ENCODE measurements at regions not wholly inside any gene's neighbourhood (a gene's known extent, or its start where the extent isn't known, plus 50 kb on each side); places are given as distances from the start of the nearest gene placed in this dataset.

DNA sequence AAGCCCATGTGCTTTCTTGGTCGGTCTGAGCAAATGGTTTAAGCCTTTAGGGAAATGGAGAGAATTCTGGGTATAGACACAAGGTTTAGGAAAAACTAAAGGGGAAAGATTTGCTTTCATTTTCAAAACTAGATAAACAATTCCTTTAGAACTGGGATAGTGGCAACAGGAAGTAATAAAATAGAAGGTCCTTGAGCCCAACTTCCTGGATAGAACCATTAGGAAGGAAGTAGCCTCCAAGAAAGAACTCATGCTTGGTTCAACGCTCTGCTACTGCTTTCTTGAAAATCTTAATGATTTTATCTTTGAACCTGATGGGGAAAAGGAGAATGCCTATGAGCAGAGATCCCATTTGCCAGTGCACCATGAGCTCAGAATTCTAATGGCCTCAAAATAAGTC lies 147.0 kb upstream of the THRB start:
- no peak for DNase-seq (ENCODE audit: low spot score)

DNA sequence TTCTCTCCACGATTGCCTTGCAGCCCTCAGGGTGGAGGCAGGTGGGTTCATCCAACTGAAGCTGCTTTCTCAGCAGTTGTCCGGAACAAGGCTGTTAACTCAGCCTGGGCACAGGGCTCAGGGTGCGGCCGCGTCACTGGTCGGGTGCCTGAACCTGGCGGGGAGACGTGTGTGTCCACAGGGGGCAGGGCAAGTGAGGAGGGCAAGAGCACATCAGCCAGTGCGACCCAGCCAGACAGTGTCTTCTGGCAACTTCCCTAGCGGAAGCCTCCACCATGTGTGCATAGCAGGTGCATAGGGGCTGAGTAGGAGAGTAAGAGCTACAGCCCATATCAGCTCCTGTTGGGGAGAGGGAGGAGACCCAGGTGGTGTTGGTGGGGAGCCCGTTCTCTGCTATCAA lies 150.4 kb upstream of the THRB start:
- DNase-seq (ENCODE audit: low spot score), result no peak

DNA sequence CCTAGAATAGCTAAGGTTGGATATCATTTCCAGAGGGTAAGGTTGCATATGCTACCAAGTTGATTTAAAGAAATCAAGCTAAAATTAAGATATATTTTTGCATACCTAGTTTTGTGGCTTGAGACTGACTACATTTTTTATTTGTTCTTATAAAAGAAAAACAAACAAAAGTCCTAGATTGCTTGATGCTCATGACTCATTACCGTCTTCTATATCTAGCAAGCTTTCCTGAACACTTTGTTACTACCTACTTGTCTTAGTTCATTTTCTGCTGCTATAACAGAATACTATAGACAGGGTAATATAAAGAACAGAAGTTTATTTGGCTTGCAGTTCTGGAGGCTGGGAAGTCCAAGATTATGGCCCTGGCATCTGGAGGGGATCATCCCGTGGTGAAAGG lies 152.1 kb upstream of the THRB start:
- no peak for DNase-seq (ENCODE audit: low spot score)

DNA sequence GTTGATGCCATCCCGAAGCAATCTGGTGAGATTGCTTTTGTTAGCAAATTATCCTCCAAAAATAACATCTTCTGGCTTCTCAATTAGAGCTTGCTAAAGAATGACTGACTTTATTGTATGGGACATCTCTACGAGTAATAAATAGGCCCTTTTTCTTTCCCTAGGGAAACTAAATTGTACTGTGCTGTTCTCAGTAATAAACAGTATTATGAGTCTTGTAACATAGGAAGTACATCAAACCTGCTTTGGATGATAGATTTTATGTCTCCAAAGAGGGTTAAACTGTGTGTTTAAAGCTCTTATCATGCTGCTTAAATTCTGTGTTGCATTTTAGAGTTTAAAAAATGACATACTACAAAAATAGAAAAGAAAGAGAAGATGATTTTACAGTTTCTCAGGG lies 153.4 kb upstream of the THRB start:
- no peak for DNase-seq (ENCODE audit: low spot score)

DNA sequence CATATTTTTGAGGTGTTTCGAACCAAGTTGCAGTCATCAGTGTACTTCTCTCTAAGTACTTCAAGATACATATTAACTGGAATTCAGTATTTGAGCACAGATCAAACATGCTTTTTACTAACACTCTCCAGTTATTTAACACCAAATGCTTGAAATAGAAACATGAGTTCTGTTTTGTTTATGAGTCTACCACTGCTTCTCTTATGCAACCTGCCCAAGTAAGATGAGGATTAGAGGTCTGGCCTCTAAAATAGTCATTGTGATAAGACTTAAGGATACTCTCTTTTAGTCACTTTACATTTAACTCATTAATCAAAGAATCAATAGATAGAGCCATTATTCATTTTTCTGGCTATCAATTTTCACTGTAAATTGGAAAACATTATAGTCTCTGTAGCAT lies 156.2 kb upstream of the THRB start:
- DNase-seq (ENCODE audit: low spot score), result no peak

DNA sequence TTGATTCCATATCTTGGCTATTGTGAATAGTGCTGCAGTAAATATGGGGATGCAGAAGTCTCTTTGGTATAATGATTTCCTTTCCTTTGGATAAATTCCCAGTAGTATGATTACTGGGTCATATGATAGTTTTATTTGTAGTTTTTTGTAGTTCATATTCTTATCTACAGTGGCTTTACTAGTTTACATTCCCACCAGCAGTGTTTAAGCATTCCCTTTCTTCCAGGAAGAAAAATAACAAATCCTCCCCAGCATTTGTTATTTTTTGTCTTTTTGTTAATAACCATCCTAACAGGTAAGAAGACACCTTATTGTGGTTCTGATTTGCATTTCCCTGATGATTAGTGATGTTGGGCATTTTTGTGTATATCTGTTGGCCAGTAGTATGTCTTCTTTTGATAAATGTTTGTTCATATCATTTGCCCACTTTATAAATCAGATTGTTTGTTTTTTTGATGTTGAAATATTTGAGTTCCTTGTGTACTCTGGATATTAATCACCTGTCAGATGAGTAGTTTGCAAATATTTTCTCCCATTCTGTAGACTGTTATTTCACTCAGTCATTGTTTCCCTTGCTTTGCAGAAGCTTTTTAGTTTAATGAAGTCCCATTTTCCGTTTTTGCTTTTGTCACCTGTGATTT lies 163.3 kb upstream of the THRB start:
- DNase-seq (ENCODE audit: low spot score), result no peak

DNA sequence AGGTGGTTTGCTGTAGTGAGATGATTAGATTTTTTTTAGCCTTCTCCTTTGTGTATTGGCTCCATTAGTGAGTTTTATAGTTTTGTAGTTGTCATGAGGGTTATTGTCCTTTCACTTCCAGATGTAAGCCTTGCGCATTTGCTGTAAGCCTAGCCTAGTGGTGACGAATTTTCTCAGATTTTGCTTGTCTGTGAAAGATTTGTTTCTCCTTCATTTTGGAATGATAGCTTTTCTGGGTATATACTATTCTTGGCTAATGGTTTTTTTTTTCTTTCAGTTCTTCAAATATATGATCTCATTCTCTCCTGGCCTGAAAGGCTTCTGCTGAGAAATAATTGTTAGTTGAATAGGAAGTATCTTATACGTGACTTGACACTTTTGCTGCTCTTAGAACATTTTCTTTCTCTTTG lies 166.5 kb upstream of the THRB start:
- DNase-seq (ENCODE audit: low spot score), result no peak

DNA sequence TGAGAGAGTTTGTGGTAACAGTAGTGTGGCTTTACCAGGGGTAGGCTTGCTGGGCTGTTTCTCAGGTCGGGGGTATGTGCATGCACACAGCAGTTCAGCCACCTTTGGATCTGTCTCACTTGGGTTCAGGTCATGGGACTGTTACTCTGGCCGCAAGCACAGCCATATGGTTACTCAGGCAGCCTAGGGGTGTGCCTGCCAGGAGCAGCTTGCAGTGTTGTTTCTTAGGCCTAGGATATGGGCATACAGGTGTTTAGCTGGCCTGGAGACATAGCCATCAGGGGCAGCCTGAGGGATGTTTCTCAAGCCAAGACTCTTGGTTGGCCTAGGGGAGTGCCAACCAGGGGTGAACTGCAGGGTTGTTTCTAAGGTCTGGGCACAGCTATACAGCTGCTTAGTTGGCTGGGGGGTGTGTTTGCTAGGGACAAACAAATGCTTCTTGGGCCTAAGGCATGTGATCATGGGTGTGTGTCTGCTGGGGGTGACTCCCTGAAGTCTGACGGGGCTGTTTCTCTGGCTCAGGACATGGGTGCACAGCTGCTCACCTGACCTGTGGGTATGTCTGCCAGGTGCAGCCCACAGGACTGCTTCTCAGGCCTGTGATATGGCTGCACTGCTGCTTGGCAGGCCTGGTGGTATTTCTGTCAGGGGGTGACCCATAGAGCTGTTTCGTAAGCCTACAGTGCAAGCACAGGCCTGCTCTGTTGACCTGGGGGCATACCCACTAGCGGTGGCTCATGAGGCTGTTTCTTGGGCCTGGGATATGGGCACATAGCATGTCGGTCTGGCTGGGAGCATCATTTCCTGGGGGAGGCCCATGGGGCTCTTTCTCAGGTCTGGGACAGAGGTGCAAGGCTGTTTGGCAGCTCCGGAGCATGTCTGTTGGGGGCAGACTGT lies 168.0 kb upstream of the THRB start:
- no peak for DNase-seq (ENCODE audit: low spot score)

DNA sequence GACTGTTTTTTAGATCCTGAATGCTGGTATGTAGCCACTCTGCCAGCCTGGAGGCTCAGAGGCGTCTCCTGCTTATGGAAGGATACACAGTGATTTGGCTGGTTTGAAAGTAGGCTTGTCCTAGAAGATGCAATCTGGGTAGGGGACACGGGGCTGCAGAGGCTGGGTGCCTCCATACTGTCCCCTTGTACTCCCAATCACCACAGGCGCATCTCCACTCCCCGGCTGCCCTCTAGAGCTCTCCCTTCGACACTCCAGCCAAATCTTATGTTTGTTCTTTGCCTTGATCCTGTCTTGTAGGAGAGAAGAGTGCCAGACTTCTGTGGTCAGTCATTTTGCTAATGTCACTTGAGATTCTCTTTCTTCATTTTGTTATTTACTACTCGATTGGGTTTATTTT lies 168.8 kb upstream of the THRB start:
- DNase-seq (ENCODE audit: low spot score), result no peak

DNA sequence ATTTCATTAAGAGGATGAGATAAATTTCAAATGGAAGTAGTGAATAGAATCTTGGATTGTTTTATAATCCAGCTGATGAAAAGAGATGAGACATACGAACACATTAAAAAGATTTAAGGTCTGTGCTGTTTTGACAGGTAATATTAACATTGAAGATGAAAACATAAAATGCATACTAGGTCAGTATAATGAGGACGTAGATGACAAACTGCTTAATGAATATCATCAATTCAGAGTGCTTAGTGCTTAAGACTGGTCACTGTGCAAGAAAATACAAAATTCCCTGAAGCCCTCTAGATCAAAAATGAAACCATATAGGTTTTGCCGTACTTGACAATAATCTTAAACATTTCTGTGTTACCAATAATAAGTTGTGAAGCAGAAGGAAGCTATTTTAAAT lies 173.4 kb upstream of the THRB start:
- DNase-seq (ENCODE audit: low spot score), result no peak

DNA sequence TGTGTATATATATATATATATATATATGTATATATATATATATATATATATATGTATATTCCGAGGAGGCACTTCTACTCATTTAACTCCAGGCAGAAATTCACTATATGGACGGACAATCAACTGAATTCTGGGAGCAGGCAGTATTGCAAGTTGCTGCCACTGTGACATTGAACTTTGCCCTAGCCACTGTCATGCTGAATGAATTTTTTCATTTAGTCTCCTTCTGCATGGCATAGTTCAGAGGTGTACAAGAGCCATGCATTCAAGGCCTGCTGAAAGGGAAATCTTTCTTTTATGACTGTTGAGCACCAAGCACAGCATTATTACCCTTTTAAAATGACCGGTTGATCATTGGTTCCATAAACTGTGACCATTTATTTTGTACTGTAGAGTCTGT lies 176.2 kb upstream of the THRB start:
- no peak for DNase-seq (ENCODE audit: low spot score)

DNA sequence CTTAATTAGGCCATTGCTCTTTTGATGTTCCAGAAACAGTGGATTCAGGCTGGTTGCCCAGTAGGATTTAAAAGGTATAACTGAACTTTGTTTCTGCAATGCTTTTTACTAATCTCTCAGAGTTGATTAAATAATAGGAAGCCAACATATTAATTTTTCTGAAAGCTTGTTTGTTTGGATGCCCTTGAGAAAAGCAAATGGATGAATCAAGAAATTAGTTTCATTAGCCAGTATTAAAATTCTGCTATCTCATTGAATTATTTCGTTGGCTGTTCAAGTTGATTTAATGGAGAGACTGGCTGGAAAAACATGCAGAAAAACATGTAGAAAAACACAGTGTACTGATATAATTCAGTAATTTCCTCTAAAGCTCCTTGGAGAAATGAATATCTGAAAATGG lies 178.9 kb upstream of the THRB start:
- no peak for DNase-seq (ENCODE audit: low spot score)

DNA sequence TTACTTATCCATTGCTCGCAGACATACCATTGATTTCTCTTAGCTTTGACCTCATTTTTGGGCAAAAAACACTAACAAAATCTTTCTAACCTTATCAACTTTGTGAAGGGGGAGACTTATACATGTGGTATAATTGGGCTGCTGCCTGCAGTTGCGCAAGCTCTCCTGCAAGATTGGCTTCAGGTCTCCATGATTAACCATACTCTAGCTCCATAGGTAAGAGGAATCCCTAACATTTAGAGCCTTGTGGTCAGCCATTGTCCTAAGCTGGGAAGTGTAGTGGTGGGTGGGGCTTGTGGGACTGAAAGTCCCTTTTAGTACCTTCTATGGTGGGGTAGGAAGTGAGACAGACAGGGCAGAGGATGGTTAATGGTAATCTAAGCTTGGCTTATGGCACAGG lies 179.6 kb upstream of the THRB start:
- DNase-seq (ENCODE audit: low spot score), result no peak

DNA sequence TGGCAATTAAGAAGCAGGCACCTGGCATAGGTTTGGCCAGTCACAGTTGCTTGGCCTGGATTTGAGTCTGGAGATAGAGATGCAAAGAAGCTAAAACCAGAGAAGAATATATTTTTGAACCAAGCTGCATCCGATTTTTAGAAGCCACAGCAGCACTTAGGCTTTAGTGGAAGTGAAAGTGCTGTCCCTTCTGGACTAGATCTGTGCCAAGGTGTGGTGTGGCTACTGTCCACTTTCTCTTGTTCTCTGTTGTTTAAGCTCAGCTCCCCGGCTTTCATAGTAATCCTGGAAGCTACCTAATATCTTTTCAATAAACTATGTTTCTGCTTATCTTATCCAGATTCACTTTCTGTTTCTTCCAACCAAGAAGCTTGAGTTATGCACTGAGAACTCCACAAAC lies 183.4 kb upstream of the THRB start:
- DNase-seq (ENCODE audit: low spot score), result no peak

DNA sequence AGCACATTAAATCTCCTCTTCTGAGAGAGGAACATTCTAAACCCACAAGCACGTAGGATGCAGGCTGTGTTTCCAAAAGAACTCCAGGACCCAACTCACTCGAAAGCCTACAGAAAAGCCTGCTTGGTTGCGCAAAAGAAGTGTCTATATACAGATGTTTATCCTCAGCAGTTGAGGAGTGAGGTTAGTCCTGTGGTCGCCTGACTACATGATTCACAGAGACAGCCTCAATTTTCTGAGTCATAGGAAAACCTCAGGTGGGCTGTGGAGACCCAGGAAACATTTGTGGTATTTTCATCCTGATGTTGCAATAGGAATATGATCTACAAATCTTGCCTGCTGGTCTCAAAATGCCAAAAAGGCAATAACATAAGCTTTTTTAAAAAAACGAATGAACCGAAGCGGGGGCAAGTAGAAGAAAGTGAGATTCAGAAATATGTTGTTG lies 183.8 kb upstream of the THRB start:
- DNase-seq (ENCODE audit: low spot score), result peak; percentile 2

DNA sequence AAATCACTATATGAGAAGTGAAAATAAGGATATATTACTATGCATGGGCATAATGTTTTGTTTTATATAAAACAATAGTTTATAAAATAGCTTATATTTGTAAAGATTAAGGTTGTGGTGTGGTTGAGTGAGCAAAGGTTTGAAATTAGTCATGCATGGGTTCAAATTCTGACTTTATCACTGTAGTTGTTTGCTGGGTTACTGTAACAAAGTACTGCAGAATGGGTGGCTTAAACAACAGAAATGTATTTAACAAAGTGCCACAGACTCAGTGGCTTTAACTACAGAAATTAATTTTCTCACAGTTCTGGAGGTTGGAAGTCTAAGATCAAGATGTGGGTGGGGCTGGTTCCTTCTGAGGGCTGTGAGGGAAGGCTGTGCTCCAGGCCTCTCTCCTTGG lies 184.8 kb upstream of the THRB start:
- DNase-seq (ENCODE audit: low spot score), result no peak

DNA sequence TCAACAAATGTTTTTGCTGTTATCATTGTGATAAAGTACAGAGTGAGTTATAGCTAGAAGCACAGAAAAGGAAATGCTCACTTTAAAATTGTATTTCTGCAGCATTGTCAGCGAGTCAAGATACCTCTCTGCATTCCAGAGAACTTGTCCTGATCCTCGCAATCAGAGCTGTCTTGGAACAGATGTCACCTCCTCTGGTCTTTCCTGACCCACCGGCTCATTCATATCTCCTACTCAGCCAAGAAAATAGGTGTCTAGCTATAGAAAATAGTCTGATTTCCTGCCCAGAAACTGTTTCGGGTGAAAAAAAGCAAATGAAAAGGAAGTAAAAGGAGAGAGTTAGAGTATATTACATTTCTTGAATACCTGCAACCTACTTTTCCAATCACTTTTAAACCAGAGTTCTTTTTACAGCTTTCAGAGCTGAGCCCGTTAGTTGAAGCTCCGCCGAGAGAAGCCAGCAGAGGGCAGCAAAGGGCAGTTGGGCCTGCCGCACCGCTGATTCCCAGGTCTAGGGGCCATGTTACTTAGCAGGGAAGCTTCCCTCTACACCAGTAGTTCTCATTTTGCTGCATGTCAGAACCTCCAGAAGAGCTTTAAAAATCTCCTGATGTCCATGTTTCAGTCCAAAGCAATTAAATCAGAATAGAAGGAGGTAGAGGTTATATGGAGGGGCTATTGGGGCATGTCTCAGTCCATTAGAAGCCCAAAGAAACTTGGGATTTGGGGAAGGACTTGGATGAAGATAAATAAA lies 185.7 kb upstream of the THRB start:
- DNase-seq (ENCODE audit: low spot score), result peak; percentile 56

DNA sequence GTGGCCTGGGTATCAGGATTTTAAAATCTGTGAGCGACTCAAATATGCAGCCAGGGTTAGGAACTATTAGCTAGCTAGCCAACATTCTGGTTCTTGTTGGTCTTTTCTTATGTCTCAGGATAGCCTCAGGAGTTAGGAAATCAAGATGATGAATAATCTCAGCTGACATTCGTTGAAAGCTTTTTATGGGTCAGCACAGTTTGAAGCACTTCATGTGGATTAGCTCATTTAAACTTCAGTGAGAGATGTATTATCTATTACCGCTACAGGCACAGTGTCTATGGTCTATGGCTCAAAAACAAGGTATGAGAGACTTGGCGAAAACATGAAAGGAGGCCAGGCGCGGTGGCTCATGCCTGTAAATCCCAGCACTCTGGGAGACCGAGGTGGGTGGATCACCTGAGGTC lies 187.5 kb upstream of the THRB start:
- no peak for DNase-seq (ENCODE audit: low spot score)

DNA sequence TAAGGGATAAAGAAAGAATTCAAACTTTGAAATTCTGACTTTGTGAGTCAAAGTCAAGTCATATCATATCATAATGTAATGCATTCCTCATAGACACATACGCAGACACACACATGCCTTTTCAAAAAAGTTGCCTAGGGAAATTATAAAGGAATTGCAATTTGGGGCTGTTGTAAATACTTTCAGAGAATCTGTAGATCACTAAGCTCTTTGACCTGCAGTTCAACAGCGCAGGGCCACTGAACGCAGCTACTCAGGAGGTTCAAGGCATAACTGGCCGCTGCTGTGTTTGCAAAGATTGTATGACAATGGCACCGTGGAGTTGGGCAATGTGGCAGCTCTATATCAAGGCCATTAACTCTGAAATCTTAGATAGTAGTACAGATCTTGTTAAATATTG lies 188.4 kb upstream of the THRB start:
- no peak for DNase-seq (ENCODE audit: low spot score)

DNA sequence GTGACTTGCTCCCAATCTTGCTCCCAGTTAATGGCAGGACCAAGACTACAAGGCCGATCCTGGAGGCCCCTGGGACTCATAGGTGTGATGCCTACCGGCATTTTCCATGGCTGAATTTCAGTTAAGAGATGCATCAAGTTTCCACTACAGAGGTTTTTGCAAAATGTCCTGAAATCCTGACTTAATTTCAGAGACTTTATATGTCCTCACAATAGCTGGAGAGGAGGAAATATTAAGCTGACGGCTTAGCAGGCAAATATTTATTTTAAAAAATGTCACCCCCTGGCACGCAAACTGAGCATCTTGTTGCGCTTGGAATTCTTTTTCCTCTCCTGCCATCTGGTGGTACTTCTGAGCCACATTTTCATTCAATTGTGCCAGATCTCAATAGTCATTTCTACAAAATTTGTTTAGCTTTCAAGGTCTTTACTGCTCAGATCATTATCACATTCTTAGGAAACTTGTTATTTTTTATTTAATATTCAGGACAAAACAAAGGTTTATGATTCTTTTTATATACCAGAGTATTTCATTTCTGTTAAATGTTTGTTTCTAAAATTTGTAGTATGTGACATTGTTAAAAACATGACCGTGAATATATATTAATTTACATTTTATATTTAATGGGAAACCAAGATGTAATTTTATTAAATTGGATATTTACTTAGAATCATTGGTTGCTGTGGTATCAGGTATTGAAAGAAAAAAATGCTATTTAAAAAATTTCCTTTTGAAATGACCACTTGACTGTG lies 189.2 kb upstream of the THRB start:
- DNase-seq (ENCODE audit: low spot score), result peak; percentile 54

DNA sequence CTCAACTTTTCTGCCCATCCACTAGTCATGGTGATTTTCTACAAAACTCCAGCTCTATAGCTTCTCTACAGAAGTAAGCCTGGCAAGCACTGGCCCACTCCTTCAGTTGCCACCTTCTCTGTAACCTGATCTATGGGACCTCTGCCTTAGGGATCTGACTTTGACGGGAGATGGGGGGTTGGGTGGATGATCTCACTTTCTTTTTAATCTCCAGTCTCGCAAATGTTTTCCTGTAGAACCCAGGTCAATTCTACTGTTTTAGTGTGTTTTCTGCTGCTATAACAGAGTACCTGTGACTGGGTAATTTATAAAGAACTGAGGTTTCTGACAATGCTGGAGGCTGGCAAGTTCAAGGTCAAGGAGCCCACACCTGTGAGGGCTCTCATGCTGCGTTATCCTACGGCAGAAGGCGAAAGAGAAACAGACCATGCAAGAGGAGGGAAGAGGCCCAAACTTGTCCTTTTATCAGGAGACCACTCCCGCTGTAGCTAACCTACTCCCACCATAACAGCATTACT lies 189.9 kb upstream of the THRB start:
- no peak for DNase-seq (ENCODE audit: low spot score)

DNA sequence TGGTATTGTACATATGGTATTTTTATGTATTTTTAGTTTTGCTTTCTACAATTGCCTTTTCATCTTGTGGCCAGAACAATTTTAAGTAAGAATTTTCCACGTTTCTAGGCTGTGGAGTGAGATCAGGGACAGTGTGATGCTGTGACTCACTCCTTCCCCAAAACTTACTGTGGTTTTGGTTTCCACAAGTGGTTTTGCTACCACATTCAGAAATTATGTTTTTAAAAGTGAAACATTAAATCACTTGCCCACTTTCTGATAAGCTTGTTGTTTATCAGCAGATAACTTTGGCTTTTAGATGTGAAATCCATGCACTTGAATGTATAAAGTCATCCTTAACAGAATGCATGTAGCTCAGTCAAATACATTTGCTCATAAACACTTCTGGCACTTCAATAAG lies 192.2 kb upstream of the THRB start:
- DNase-seq (ENCODE audit: low spot score), result no peak

Measured in RKO (cell line).